ENCODE measurements at regions not wholly inside any gene's neighbourhood (a gene's known extent, or its start where the extent isn't known, plus 50 kb on each side); places are given as distances from the start of the nearest gene placed in this dataset.

- Histone ChIP-seq H3K4me1 (ENCODE audit: insufficient read depth) (no peaks in the 10 kb centered on the region), H3K4me3 (no peak overlapping the region), H3K27ac (no peak overlapping the region), H3K9me3 (no peaks in the 10 kb centered on the region), H3K36me3 (no peaks in the 10 kb centered on the region), H3K27me3 (no peaks in the 10 kb centered on the region)
- TF ChIP-seq CTCF (IDR thresholded peaks at IDR 0.05) (no peak), POLR2A (IDR thresholded peaks at IDR 0.05) (no peak), EP300 (IDR thresholded peaks at IDR 0.05) (no peak)
- intact Hi-C loops (cut with DNase I) = no loop called here
- DNase-seq = no peak
Observed at GRCh38 chr3:76026379-76026778, 241.0 kb upstream of the ZNF717 start.

GRCh38 chr3:76028774-76029173 lies 243.4 kb upstream of the ZNF717 start:
- no peak overlapping the region for H3K27ac ChIP-seq
- H3K4me3 ChIP-seq = no peak overlapping the region
- no peaks in the 10 kb centered on the region for H3K4me1 ChIP-seq (ENCODE audit: insufficient read depth)
- H3K27me3 ChIP-seq = no peaks in the 10 kb centered on the region
- intact Hi-C loops (cut with DNase I) = no loop called here
- no peak for TF ChIP-seq EP300 (IDR thresholded peaks at IDR 0.05)
- no peak for TF ChIP-seq CTCF (IDR thresholded peaks at IDR 0.05)
- TF ChIP-seq POLR2A (IDR thresholded peaks at IDR 0.05) = no peak
- no peaks in the 10 kb centered on the region for H3K36me3 ChIP-seq
- H3K9me3 ChIP-seq = no peaks in the 10 kb centered on the region
- no peak for DNase-seq

GRCh38 chr3:76034649-76035048 lies 249.3 kb upstream of the ZNF717 start:
- Histone ChIP-seq H3K36me3 (no peaks in the 10 kb centered on the region), H3K27me3 (no peaks in the 10 kb centered on the region), H3K4me3 (no peak overlapping the region), H3K4me1 (ENCODE audit: insufficient read depth) (no peaks in the 10 kb centered on the region), H3K9me3 (no peaks in the 10 kb centered on the region), H3K27ac (no peak overlapping the region)
- DNase-seq = no peak
- TF ChIP-seq EP300 (IDR thresholded peaks at IDR 0.05) = no peak
- no peak for TF ChIP-seq CTCF (IDR thresholded peaks at IDR 0.05)
- no peak for TF ChIP-seq POLR2A (IDR thresholded peaks at IDR 0.05)
- WGBS, 3 donors = 65 to 70% (median 67%) methylated on average over 4 of the region's 4 CpGs
- intact Hi-C loops (cut with DNase I) = no loop called here

GRCh38 chr3:76035117-76035516 lies 249.8 kb upstream of the ZNF717 start:
- Histone ChIP-seq H3K27me3 (no peaks in the 10 kb centered on the region), H3K4me1 (ENCODE audit: insufficient read depth) (no peaks in the 10 kb centered on the region), H3K4me3 (no peak overlapping the region), H3K27ac (no peak overlapping the region), H3K36me3 (no peaks in the 10 kb centered on the region), H3K9me3 (no peaks in the 10 kb centered on the region)
- DNase-seq = no peak
- intact Hi-C loops (cut with DNase I) = no loop called here
- TF ChIP-seq CTCF (IDR thresholded peaks at IDR 0.05) = no peak
- no peak for TF ChIP-seq EP300 (IDR thresholded peaks at IDR 0.05)
- no peak for TF ChIP-seq POLR2A (IDR thresholded peaks at IDR 0.05)
- 74 to 99% (median 96%) methylated on average over 2 of the region's 2 CpGs for WGBS, 3 donors

GRCh38 chr3:76038949-76039348 lies 253.6 kb upstream of the ZNF717 start:
- Histone ChIP-seq H3K4me3 (no peak overlapping the region), H3K4me1 (ENCODE audit: insufficient read depth) (no peaks in the 10 kb centered on the region), H3K9me3 (no peaks in the 10 kb centered on the region), H3K27ac (no peak overlapping the region), H3K27me3 (no peaks in the 10 kb centered on the region), H3K36me3 (no peaks in the 10 kb centered on the region)
- TF ChIP-seq POLR2A (IDR thresholded peaks at IDR 0.05) (no peak), CTCF (IDR thresholded peaks at IDR 0.05) (no peak), EP300 (IDR thresholded peaks at IDR 0.05) (no peak)
- intact Hi-C loops (cut with DNase I) = no loop called here
- DNase-seq = no peak
- WGBS, 3 donors = 78 to 87% (median 82%) methylated on average over 2 of the region's 2 CpGs

All from ovary (tissue), 7 donors.